Activated CD8-positive, alpha-beta T cell treated with anti-CD3 and anti-CD28 coated beads for 36 hours (primary cell): ENCODE measurements at regions not wholly inside any gene's neighbourhood (a gene's known extent, or its start where the extent isn't known, plus 50 kb on each side); places are given as distances from the start of the nearest gene placed in this dataset.
"Not testable (repeated sequence)": the region's sequence is repeated elsewhere in the genome, so short reads cannot be mapped to it uniquely, and the experiment has no call there.

Experiments used
- ATAC-seq: fragments of 200-7000 bp; cut with Tn5 transposase; one replicate; pipeline ENCODE4 v1.10.0; 2021; ENCODE audit warnings: mild to moderate bottlenecking, moderate library complexity
- CTCF ChIA-PET: fragments of 350-600 bp; sonication (Branson Sonifier 250); formaldehyde crosslinking; loops from one replicate; lab custom pipeline; 2021; ENCODE audit warnings: antibody characterized with exemption; lab: Charles Lee
- POLR2A ChIA-PET: fragments of 350-600 bp; sonication (Branson Sonifier 250); formaldehyde crosslinking; loops from one replicate; lab custom pipeline; 2021; ENCODE audit warnings: antibody characterized with exemption; lab: Charles Lee
- DNase-seq: peaks from one replicate; pipeline ENCODE4 v3.0.0-alpha.2; 2020
- H3K27ac Mint-ChIP-seq: one replicate; pipeline ENCODE4 v1.8.0; 2021; ENCODE audit warnings: mild to moderate bottlenecking, mixed read lengths
- H3K27me3 Mint-ChIP-seq: one replicate; pipeline ENCODE4 v1.8.0; 2021; ENCODE audit warnings: mixed read lengths
- H3K36me3 Mint-ChIP-seq: one replicate; pipeline ENCODE4 v1.8.0; 2021; ENCODE audit warnings: low read depth, mixed read lengths
- H3K4me1 Mint-ChIP-seq: one replicate; pipeline ENCODE4 v1.8.0; 2021; ENCODE audit warnings: low read depth, mixed read lengths
- H3K4me3 Mint-ChIP-seq: one replicate; pipeline ENCODE4 v1.8.0; 2021; ENCODE audit warnings: mild to moderate bottlenecking, moderate library complexity, mixed read lengths
- H3K9me3 Mint-ChIP-seq: one replicate; pipeline ENCODE4 v1.8.0; 2021; ENCODE audit warnings: mixed read lengths
- CTCF ChIP-seq: fragments of 200-600 bp; IDR thresholded peaks from one replicate; pipeline ENCODE4 v1.8.0; 2022; ENCODE audit warnings: antibody characterized with exemption, mild to moderate bottlenecking
- intact Hi-C: fragments of 100-400 bp; cut with micrococcal nuclease; formaldehyde crosslinking; loops from one replicate; pipeline ENCODE4 v1.10.0; 2022

GRCh38 chr6:141464490-141464889, 668.2 kb upstream of the GJE1 start:
- Mint-ChIP-seq H3K36me3 (no peaks in the 10 kb centered on the region), H3K9me3 (no peaks in the 10 kb centered on the region), H3K27me3 (no peaks in the 10 kb centered on the region), H3K4me3 (no peak overlapping the region), H3K27ac (no peak overlapping the region), H3K4me1 (peaks cover 14% of the 10 kb centered on the region)
- ChIA-PET CTCF (no interaction called here), POLR2A (no interaction called here)
- no peak for TF ChIP-seq CTCF
- intact Hi-C loops: no loop called here
- no peak for ATAC-seq
- peak; percentile 6 for DNase-seq

GRCh38 chr6:141463237-141463977, 669.3 kb upstream of the GJE1 start:
- Mint-ChIP-seq H3K4me3 (no peak overlapping the region), H3K27ac (no peak overlapping the region), H3K4me1 (peaks cover 14% of the 10 kb centered on the region), H3K9me3 (no peaks in the 10 kb centered on the region), H3K27me3 (no peaks in the 10 kb centered on the region), H3K36me3 (no peaks in the 10 kb centered on the region)
- intact Hi-C loops: no loop called here
- DNase-seq (no peak), ATAC-seq (no peak)
- ChIA-PET POLR2A (no interaction called here), CTCF (no interaction called here)
- TF ChIP-seq CTCF: no peak

- peaks cover 14% of the 10 kb centered on the region for H3K4me1 Mint-ChIP-seq
- no peak overlapping the region for H3K27ac Mint-ChIP-seq
- H3K9me3 Mint-ChIP-seq: no peaks in the 10 kb centered on the region
- H3K4me3 Mint-ChIP-seq: no peak overlapping the region
- intact Hi-C loops: no loop called here
- ChIA-PET POLR2A (no interaction called here), CTCF (interaction anchor here (1.2 kb wide), 1 partner anchor 13 kb away, joined by 3 read pairs; no protein-coding TSS in a partner anchor)
- no peak for DNase-seq
- no peaks in the 10 kb centered on the region for H3K36me3 Mint-ChIP-seq
- ATAC-seq: no peak
- H3K27me3 Mint-ChIP-seq: no peaks in the 10 kb centered on the region
- TF ChIP-seq CTCF: no peak
These were observed 671.8 kb upstream of the GJE1 start for GRCh38 chr6:141460743-141461484.

DNA sequence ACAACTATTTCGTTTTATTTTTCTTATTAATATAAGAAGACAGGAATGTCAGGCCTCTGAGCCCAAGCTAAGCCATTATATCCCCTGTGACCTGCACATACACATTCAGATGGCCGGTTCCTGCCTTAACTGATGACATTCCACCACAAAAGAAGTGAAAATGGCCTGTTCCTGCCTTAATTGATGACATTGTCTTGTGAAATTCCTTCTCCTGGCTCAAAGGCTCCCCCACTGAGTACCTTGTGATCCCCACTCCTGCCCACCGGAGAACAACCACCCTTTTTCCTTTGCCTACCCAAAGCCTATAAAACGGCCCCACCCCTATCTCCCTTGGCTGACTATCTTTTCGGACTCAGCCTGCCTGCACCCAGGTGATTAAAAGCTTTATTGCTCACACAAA, 672.5 kb upstream of the GJE1 start:
- H3K4me1 Mint-ChIP-seq: peaks cover 14% of the 10 kb centered on the region
- H3K4me3 Mint-ChIP-seq, H3K9me3 Mint-ChIP-seq, ATAC-seq, H3K27ac Mint-ChIP-seq, DNase-seq, H3K36me3 Mint-ChIP-seq, intact Hi-C loops, CTCF ChIA-PET, H3K27me3 Mint-ChIP-seq, POLR2A ChIA-PET: not testable (repeated sequence)

DNA sequence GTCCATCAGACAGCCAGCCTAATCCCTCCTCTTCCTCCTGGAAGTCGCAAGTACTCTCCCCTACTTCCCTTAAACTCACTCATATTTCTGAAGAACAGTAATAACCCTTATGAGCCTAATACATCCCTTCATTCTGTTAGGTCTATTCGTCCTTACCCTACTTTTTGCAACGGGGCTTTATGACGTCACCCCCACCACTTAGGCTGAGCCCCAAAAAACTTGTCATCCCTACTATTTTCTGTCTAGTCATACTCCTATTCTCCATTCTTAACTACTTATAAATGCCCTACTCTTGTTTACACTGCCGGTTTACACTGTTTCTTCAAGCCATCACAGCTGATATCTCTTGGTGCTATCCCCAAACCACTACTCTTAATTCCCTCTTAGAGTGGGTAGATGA, 674.7 kb upstream of the GJE1 start:
- H3K4me1 Mint-ChIP-seq, POLR2A ChIA-PET, H3K9me3 Mint-ChIP-seq, H3K27ac Mint-ChIP-seq, ATAC-seq, H3K4me3 Mint-ChIP-seq, H3K36me3 Mint-ChIP-seq, DNase-seq, CTCF ChIA-PET, intact Hi-C loops, H3K27me3 Mint-ChIP-seq: not testable (repeated sequence)

DNA sequence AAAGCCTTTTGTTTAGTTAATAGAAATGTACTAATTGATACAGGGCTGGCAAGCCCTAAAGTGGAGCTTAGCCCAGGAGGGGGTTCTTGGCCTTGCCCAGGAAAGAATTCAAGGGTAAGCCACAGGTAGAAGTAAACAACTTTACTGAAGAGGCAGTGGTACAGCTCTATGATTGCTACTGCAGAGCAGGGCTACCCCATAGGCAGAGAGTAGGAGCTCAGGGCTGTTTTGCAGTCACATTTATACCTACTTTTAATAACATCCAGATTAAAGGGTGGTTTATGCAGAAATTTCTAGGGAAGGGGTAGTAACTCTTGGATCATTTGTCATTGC, 680.4 kb upstream of the GJE1 start:
- no peaks in the 10 kb centered on the region for H3K9me3 Mint-ChIP-seq
- H3K4me3 Mint-ChIP-seq: no peak overlapping the region
- H3K27ac Mint-ChIP-seq: no peak overlapping the region
- TF ChIP-seq CTCF: no peak
- H3K4me1 Mint-ChIP-seq: peaks cover 2% of the 10 kb centered on the region
- no peak for DNase-seq
- H3K36me3 Mint-ChIP-seq: no peaks in the 10 kb centered on the region
- intact Hi-C loops: no loop called here
- H3K27me3 Mint-ChIP-seq: no peaks in the 10 kb centered on the region
- ChIA-PET POLR2A (no interaction called here), CTCF (no interaction called here)
- no peak for ATAC-seq
